Astrocyte of the spinal cord (primary cell): ENCODE measurements at regions not wholly inside any gene's neighbourhood (a gene's known extent, or its start where the extent isn't known, plus 50 kb on each side); places are given as distances from the start of the nearest gene placed in this dataset.

Experiments used
- DNase-seq: peaks from one replicate; pipeline ENCODE4 v3.0.0; 2011; ENCODE audit warnings: low read depth, low spot score
- H3K4me3 ChIP-seq: 2 replicates; pipeline ENCODE4 v1.5.1; 2011; ENCODE audit warnings: low read depth, mild to moderate bottlenecking, low read length, moderate library complexity
- in situ Hi-C: cut with HindIII; loops from 2 replicates; pipeline ENCODE4 v1.10.0; 2017; ENCODE audit warnings: low sequenced_read_pairs
- TF ChIP-seq, protein P1 (sequence below): IDR thresholded peaks from 2 replicates; pipeline ENCODE4 v1.5.1; 2012; ENCODE audit warnings: low read depth, mild to moderate bottlenecking, low read length, inconsistent platforms

DNA sequence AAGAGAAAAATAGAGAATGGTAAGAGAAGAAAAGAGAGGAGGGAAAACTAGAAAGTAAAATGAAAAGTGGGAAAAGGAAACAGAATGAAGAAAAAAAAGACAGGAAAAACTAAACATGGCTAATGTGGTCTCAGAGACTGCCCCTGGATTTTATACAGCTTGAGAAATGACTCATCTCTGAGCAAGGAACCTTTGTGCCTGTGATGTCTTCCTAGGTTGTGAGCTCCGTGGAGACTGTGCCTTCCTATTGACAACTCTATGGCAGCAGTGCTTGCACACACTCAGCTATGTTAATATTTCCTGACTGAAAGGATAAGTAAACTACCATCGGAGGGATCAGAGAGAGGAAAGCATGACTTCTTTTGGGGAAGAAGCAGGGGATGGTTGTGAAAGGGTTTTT, 203.8 kb downstream of the RDH14 start:
- in situ Hi-C loops: no loop called here
- peak; percentile 57 for DNase-seq
- no peak overlapping the region for H3K4me3 ChIP-seq
- TF ChIP-seq, protein P1, sequence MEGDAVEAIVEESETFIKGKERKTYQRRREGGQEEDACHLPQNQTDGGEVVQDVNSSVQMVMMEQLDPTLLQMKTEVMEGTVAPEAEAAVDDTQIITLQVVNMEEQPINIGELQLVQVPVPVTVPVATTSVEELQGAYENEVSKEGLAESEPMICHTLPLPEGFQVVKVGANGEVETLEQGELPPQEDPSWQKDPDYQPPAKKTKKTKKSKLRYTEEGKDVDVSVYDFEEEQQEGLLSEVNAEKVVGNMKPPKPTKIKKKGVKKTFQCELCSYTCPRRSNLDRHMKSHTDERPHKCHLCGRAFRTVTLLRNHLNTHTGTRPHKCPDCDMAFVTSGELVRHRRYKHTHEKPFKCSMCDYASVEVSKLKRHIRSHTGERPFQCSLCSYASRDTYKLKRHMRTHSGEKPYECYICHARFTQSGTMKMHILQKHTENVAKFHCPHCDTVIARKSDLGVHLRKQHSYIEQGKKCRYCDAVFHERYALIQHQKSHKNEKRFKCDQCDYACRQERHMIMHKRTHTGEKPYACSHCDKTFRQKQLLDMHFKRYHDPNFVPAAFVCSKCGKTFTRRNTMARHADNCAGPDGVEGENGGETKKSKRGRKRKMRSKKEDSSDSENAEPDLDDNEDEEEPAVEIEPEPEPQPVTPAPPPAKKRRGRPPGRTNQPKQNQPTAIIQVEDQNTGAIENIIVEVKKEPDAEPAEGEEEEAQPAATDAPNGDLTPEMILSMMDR: no peak

DNA sequence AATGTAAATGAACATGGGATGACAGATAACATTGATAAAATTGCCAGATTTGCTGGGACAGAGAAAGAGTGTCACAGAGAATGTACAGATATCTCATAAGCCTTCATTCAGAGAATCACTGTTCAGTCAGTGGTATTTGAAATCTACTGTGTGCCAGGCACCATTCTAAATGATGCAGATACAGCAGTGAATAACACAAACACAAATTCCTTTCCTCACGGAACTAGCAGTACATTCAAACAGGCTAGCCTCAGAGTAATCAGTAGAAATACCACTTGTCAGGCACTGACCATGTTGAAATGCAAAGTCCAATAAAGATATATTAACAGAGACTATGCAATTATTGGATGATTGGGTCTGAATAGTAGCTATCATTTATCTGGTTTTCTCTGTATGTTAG, 211.0 kb downstream of the RDH14 start:
- H3K4me3 ChIP-seq: no peak overlapping the region
- no peak for DNase-seq
- in situ Hi-C loops: no loop called here
- TF ChIP-seq, protein P1: no peak

DNA sequence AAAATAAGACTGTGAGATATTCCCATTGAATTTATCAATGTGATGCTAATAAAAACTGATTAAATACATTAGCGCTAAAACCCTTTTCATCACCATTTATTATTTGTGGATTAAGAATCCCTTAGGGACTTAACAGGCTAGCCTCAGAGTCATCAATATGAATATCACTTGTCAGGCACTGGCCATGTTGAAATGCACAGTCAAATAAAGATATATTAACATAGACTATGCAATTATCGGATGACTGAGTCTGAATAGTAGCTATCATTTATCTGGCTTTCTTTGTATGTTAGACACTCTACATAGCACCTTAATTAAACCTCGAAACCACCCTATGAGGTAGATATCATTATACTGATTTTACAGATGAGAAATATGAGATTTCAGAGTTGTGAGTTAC, 213.6 kb downstream of the RDH14 start:
- in situ Hi-C loops: no loop called here
- TF ChIP-seq, protein P1: no peak
- H3K4me3 ChIP-seq: no peak overlapping the region
- DNase-seq: no peak

DNA sequence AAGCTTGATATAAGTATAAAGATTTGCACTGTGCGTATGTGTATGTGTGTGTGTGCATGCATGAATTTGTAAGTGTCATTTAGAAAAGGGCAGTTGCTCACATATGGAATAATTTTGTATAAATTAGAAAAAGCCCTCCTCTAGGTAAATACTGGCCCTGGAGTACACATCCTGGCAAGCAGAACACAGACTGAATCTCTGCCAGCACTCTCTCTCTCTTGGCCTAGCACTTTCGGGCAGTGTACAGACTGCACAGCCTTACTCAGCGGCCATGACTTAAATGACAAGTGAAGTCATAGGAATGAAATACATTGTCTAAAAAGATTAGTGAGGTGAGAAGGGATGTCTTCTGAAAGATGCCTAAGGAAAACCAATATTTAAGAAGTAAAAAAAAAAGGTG, 214.1 kb downstream of the RDH14 start:
- H3K4me3 ChIP-seq: no peak overlapping the region
- TF ChIP-seq, protein P1: no peak
- DNase-seq: peak; percentile 26
- in situ Hi-C loops: no loop called here

GRCh38 chr2:18345848-18346247, 214.6 kb downstream of the RDH14 start:
- H3K4me3 ChIP-seq: no peak overlapping the region
- peak; percentile 40 for DNase-seq
- in situ Hi-C loops: no loop called here
- TF ChIP-seq, protein P1: no peak

DNA sequence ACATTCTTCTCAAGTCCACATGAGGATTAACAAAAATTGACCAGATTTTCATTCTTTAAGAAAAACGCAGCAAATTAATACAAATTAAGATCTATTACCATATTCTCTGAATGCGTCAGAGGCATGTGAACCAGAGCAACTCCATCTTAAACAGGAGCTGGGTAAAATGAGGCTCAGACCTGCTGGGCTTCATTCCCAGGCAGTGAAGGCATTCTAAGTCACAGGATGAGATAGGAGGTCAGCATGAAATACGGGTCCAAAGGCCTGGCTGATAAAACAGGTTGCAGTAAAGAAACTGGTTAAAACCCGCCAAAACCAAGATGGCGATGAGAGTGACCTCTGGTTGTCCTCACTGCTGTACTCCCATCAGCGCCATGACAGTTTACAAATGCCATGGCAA, 217.6 kb downstream of the RDH14 start:
- in situ Hi-C loops: no loop called here
- no peak for DNase-seq
- no peak overlapping the region for H3K4me3 ChIP-seq
- TF ChIP-seq, protein P1: no peak

GRCh38 chr2:18339326-18339725, 221.1 kb downstream of the RDH14 start:
- in situ Hi-C loops: no loop called here
- peak; percentile 41 for DNase-seq
- TF ChIP-seq, protein P1: no peak
- H3K4me3 ChIP-seq: no peak overlapping the region
